HL-60 (cell line): ENCODE measurements at regions not wholly inside any gene's neighbourhood (a gene's known extent, or its start where the extent isn't known, plus 50 kb on each side); places are given as distances from the start of the nearest gene placed in this dataset.

Source experiments
- CTCF ChIP-seq: IDR thresholded peaks from one replicate; pipeline ENCODE4 v1.5.1; 2011; ENCODE audit warnings: low read length, control low read depth, inconsistent platforms; ENCODE audit not compliant: insufficient read depth
- POLR2AphosphoS5 ChIP-seq: IDR thresholded peaks from 2 replicates; pipeline ENCODE4 v1.6.1; 2012; ENCODE audit warnings: low read depth
- TF ChIP-seq, protein P1 (sequence below): IDR thresholded peaks from 2 replicates; pipeline ENCODE4 v1.6.1; 2012; ENCODE audit warnings: low read depth; ENCODE audit not compliant: insufficient replicate concordance

- TF ChIP-seq POLR2AphosphoS5 (no peak), CTCF (no peak)
- TF ChIP-seq, protein P1, sequence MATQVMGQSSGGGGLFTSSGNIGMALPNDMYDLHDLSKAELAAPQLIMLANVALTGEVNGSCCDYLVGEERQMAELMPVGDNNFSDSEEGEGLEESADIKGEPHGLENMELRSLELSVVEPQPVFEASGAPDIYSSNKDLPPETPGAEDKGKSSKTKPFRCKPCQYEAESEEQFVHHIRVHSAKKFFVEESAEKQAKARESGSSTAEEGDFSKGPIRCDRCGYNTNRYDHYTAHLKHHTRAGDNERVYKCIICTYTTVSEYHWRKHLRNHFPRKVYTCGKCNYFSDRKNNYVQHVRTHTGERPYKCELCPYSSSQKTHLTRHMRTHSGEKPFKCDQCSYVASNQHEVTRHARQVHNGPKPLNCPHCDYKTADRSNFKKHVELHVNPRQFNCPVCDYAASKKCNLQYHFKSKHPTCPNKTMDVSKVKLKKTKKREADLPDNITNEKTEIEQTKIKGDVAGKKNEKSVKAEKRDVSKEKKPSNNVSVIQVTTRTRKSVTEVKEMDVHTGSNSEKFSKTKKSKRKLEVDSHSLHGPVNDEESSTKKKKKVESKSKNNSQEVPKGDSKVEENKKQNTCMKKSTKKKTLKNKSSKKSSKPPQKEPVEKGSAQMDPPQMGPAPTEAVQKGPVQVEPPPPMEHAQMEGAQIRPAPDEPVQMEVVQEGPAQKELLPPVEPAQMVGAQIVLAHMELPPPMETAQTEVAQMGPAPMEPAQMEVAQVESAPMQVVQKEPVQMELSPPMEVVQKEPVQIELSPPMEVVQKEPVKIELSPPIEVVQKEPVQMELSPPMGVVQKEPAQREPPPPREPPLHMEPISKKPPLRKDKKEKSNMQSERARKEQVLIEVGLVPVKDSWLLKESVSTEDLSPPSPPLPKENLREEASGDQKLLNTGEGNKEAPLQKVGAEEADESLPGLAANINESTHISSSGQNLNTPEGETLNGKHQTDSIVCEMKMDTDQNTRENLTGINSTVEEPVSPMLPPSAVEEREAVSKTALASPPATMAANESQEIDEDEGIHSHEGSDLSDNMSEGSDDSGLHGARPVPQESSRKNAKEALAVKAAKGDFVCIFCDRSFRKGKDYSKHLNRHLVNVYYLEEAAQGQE = no peak
These were observed 289.9 kb downstream of the FAM170A start for GRCh38 chr5:119919279-119919678.
